Transverse colon (tissue), 3 donors: ENCODE measurements at regions not wholly inside any gene's neighbourhood (a gene's known extent, or its start where the extent isn't known, plus 50 kb on each side); places are given as distances from the start of the nearest gene placed in this dataset.

Experiments used
- POLR2A ChIP-seq: fragments of 450-650 bp; IDR thresholded peaks from one replicate; pipeline ENCODE4 v1.6.1; 2016; ENCODE audit warnings: antibody characterized with exemption, mild to moderate bottlenecking, moderate library complexity
- TF ChIP-seq, protein P1 (sequence below), 5 experiments: fragments of 200-600 bp in 3 of 5; fragments of 450-650 bp in 2 of 5; sonication (generic) in 3 of 5; IDR thresholded peaks; 1 replicate in 2 of 5; 2 replicates in 3 of 5; pipeline ENCODE4 v1.5.1; 2016 to 2017; ENCODE audit warnings: antibody characterized with exemption in 5 of 5, inconsistent platforms in 3 of 5, mild to moderate bottlenecking in 2 of 5, moderate library complexity in 1 of 5

DNA sequence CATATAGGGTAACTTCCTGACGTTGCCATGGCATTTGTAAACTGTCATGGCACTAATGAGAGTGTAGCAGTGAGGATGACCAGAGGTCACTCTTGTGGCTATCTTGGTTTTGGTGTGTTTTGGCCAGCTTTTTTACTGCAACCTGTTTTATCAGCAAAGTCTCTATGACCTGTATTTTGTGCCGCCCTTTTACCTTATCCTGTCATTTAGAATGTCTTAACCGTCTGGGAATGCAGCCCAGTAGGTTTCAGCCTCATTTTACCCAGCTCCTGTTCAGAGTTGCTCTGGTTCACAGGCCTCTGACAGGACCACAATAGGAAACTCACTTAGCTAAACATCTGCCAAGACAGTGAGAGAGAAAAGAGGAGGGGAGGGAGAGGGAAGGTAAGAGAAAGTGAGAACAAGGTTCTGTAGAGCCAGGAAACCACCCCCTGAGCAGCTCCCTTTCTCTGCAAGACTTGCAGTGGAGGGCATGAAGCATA, 64.8 kb upstream of the PLEKHG3 start:
- TF ChIP-seq, protein P1, sequence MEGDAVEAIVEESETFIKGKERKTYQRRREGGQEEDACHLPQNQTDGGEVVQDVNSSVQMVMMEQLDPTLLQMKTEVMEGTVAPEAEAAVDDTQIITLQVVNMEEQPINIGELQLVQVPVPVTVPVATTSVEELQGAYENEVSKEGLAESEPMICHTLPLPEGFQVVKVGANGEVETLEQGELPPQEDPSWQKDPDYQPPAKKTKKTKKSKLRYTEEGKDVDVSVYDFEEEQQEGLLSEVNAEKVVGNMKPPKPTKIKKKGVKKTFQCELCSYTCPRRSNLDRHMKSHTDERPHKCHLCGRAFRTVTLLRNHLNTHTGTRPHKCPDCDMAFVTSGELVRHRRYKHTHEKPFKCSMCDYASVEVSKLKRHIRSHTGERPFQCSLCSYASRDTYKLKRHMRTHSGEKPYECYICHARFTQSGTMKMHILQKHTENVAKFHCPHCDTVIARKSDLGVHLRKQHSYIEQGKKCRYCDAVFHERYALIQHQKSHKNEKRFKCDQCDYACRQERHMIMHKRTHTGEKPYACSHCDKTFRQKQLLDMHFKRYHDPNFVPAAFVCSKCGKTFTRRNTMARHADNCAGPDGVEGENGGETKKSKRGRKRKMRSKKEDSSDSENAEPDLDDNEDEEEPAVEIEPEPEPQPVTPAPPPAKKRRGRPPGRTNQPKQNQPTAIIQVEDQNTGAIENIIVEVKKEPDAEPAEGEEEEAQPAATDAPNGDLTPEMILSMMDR (IDR thresholded peaks at IDR 0.05) = no peak
- TF ChIP-seq POLR2A = no peak
